ENCODE measurements at regions not wholly inside any gene's neighbourhood (a gene's known extent, or its start where the extent isn't known, plus 50 kb on each side); places are given as distances from the start of the nearest gene placed in this dataset.
"Not testable (repeated sequence)": the region's sequence is repeated elsewhere in the genome, so short reads cannot be mapped to it uniquely, and the experiment has no call there.

GRCh38 chr16:6837722-6838121, 494.9 kb upstream of the RBFOX1 start:
- no peak for DNase-seq

- DNase-seq, result no peak
Observed at GRCh38 chr16:6836766-6837165, 495.9 kb upstream of the RBFOX1 start.

- DNase-seq, result no peak
Observed at GRCh38 chr16:6835941-6836340, 496.7 kb upstream of the RBFOX1 start.

GRCh38 chr16:6835516-6835915, 497.1 kb upstream of the RBFOX1 start:
- DNase-seq, result no peak

- no peak for DNase-seq
Observed at GRCh38 chr16:6828690-6829089, 504.0 kb upstream of the RBFOX1 start.

- DNase-seq, result no peak
Observed at GRCh38 chr16:6827931-6828330, 504.7 kb upstream of the RBFOX1 start.

- DNase-seq, result no peak
Observed at GRCh38 chr16:6827267-6827666, 505.4 kb upstream of the RBFOX1 start.

GRCh38 chr16:6822041-6822440, 510.6 kb upstream of the RBFOX1 start:
- DNase-seq, result no peak

GRCh38 chr16:6804461-6804860, 528.2 kb upstream of the RBFOX1 start:
- DNase-seq, result no peak

- no peak for DNase-seq
Observed at GRCh38 chr16:6803176-6803575, 529.5 kb upstream of the RBFOX1 start.

GRCh38 chr16:6797223-6797622, 535.4 kb upstream of the RBFOX1 start:
- DNase-seq, result no peak

- DNase-seq, result no peak
Observed at GRCh38 chr16:6777624-6778023, 555.0 kb upstream of the RBFOX1 start.

- DNase-seq, result no peak
Observed at GRCh38 chr16:6775712-6776111, 556.9 kb upstream of the RBFOX1 start.

- DNase-seq, result no peak
Observed at GRCh38 chr16:6771956-6772355, 560.7 kb upstream of the RBFOX1 start.

- DNase-seq, result no peak
Observed at GRCh38 chr16:6753553-6753952, 579.1 kb upstream of the RBFOX1 start.

- no peak for DNase-seq
Observed at GRCh38 chr16:6751191-6751590, 581.5 kb upstream of the RBFOX1 start.

- no peak for DNase-seq
Observed at GRCh38 chr16:6749698-6750097, 582.9 kb upstream of the RBFOX1 start.

GRCh38 chr16:6736302-6736701, 596.3 kb upstream of the RBFOX1 start:
- not testable (repeated sequence) for DNase-seq

- DNase-seq, result no peak
Observed at GRCh38 chr16:6735631-6736030, 597.0 kb upstream of the RBFOX1 start.

- DNase-seq, result no peak
Observed at GRCh38 chr16:6732166-6732565, 600.5 kb upstream of the RBFOX1 start.

- no peak for DNase-seq
Observed at GRCh38 chr16:6728381-6728780, 604.3 kb upstream of the RBFOX1 start.

- no peak for DNase-seq
Observed at GRCh38 chr16:6726621-6727020, 606.0 kb upstream of the RBFOX1 start.

GRCh38 chr16:6725634-6726331, 606.9 kb upstream of the RBFOX1 start:
- DNase-seq, result no peak

GRCh38 chr16:6725206-6725605, 607.4 kb upstream of the RBFOX1 start:
- not testable (repeated sequence) for DNase-seq

- no peak for DNase-seq
Observed at GRCh38 chr16:6722786-6723185, 609.9 kb upstream of the RBFOX1 start.
